Right lobe of liver (tissue), 6 donors: ENCODE measurements at regions not wholly inside any gene's neighbourhood (a gene's known extent, or its start where the extent isn't known, plus 50 kb on each side); places are given as distances from the start of the nearest gene placed in this dataset.

Experiments used
- ATAC-seq, 4 donors: fragments of 200-7000 bp; cut with Tn5 transposase; one replicate each; pipeline ENCODE4 v1.9.1; 2020; ENCODE audit warnings: mild to moderate bottlenecking in 4 of 4, moderate library complexity in 4 of 4
- DNase-seq, 3 donors: peaks; one replicate each; pipeline ENCODE4 v3.0.0-alpha.2; 2020
- H3K27ac ChIP-seq, 3 donors: fragments of 200-600 bp; one replicate each; pipeline ENCODE4 v1.8.0; 2022
- H3K27me3 ChIP-seq, 2 donors: fragments of 200-600 bp; one replicate each; pipeline ENCODE4 v1.8.0; 2022
- H3K36me3 ChIP-seq, 4 donors: fragments of 200-600 bp; sonication (generic) in 1 of 4; one replicate each; pipeline versions ENCODE4 v1.5.1 to v1.8.0; 2017 to 2022; ENCODE audit warnings: control low read depth in 1 of 4
- H3K4me1 ChIP-seq, 4 donors: fragments of 200-600 bp; sonication (generic) in 1 of 4; one replicate each; pipeline versions ENCODE4 v1.5.1 to v1.8.0; 2017 to 2022; ENCODE audit warnings: control low read depth in 1 of 4
- H3K4me3 ChIP-seq, 3 donors: fragments of 200-600 bp; one replicate each; pipeline ENCODE4 v1.8.0; 2022
- H3K9me3 ChIP-seq, 4 donors: fragments of 200-600 bp; sonication (generic) in 1 of 4; one replicate each; pipeline versions ENCODE4 v1.5.1 to v1.8.0; 2017 to 2022; ENCODE audit warnings: control low read depth in 1 of 4
- POLR2A ChIP-seq: fragments of 450-650 bp; IDR thresholded peaks from one replicate; pipeline ENCODE4 v1.6.1; 2017; ENCODE audit warnings: antibody characterized with exemption, mild to moderate bottlenecking
- WGBS: methylation state at CpG from one replicate; pipeline ENCODE4 v1.1.6; 2018; ENCODE audit warnings: low coverage, low lambda C conversion rate; ENCODE audit not compliant: insufficient coverage; ENCODE audit errors: missing lambda C conversion rate; 5-methylcytosine and 5-hydroxymethylcytosine counted together
- intact Hi-C, 2 donors: fragments of 100-400 bp; cut with DNase I; formaldehyde crosslinking; loops; one replicate each; pipeline versions ENCODE4 v1.11.2 to v1.14.1; 2022
- TF ChIP-seq, protein P1 (sequence below), 4 donors: fragments of 200-600 bp in 3 of 4; fragments of 450-650 bp in 1 of 4; IDR thresholded peaks; one replicate each; pipeline versions ENCODE4 v1.5.1 to v1.8.0; 2016 to 2022; ENCODE audit warnings: antibody characterized with exemption in 4 of 4, mild to moderate bottlenecking in 2 of 4
- donor health status: DM: no; HTN: yes; CAD: no.
- donor health status: DM: no; HTN: no; CAD: no.
- donor health status: DM: no; HTN: no; CAD: no.
- donor health status: DM: no; HTN: yes; CAD: no.
- donor health status: DM: no; HTN: yes; CAD: no.

DNA sequence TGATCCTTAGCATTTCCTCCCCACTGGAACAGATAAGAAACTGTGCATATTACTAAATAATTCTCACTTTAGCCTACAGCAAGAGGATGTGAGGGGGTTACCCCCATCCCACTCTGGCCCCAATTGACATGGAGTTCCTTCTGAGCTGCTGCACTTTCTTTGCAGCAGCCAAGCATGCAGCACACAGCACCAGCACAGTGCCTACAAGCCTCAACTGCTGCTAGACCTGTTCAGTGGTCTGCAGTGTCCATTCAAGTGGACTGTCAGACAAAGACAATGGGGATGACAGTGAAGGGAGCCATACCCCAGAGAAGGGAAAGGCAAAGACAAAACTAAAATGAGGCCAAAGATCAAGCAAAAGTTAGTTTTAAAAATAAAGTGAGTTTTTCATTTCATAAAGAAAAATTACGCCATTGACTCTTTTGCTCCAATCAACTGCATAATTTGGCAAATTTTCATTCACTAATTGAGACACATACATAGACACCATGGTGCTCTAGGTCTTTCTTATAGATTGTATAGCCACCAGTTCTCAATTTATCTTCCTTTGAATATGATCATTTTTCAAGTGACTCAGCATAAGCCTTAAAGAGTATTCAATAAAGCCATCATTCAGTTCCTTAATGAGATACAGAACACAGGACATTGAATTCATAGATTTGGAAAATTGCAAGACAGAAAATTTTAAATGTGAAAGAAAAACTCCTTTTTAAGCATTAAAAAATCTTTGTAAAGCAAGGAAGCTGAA is 410.6 kb downstream of the HNRNPD start:
- intact Hi-C loops, result no loop called here
- no peaks in the 10 kb centered on the region for H3K4me1 ChIP-seq
- DNase-seq, result no peak
- no peaks in the 10 kb centered on the region for H3K9me3 ChIP-seq
- no peak overlapping the region for H3K4me3 ChIP-seq
- TF ChIP-seq, protein P1, sequence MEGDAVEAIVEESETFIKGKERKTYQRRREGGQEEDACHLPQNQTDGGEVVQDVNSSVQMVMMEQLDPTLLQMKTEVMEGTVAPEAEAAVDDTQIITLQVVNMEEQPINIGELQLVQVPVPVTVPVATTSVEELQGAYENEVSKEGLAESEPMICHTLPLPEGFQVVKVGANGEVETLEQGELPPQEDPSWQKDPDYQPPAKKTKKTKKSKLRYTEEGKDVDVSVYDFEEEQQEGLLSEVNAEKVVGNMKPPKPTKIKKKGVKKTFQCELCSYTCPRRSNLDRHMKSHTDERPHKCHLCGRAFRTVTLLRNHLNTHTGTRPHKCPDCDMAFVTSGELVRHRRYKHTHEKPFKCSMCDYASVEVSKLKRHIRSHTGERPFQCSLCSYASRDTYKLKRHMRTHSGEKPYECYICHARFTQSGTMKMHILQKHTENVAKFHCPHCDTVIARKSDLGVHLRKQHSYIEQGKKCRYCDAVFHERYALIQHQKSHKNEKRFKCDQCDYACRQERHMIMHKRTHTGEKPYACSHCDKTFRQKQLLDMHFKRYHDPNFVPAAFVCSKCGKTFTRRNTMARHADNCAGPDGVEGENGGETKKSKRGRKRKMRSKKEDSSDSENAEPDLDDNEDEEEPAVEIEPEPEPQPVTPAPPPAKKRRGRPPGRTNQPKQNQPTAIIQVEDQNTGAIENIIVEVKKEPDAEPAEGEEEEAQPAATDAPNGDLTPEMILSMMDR (IDR thresholded peaks at IDR 0.05), result no peak
- TF ChIP-seq POLR2A, result no peak
- ATAC-seq, result no peak
- H3K36me3 ChIP-seq, result no peaks in the 10 kb centered on the region
- H3K27ac ChIP-seq, result no peak overlapping the region
- WGBS, result 71% methylated on average over 1 of the region's 1 CpG
- H3K27me3 ChIP-seq, result no peaks in the 10 kb centered on the region

DNA sequence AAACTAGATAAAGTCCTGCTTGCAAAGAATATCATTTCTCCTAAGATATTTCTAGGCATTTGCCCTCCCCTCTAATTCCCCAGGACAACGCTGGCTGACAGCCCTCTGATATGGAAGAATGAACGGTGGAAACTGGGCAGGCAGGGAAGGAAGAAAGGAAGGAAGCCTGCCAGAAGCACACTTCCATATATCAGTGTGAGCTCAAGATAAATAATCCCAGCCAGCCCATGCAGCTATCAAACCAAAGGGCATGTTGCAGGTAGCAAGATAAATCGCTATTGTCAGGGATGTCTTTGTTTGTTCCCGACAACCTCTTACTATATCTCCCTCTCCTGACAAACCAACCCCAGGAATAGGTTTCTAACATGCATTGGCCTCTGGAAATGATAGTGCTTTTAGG is 412.8 kb downstream of the HNRNPD start:
- H3K4me1 ChIP-seq, result no peaks in the 10 kb centered on the region
- H3K9me3 ChIP-seq, result no peaks in the 10 kb centered on the region
- TF ChIP-seq, protein P1 (IDR thresholded peaks at IDR 0.05), result no peak
- TF ChIP-seq POLR2A, result no peak
- WGBS, result 26% methylated on average over 4 of the region's 4 CpGs
- no peaks in the 10 kb centered on the region for H3K27me3 ChIP-seq
- ATAC-seq (no peak), DNase-seq (no peak)
- intact Hi-C loops, result no loop called here
- no peak overlapping the region for H3K4me3 ChIP-seq
- no peak overlapping the region for H3K27ac ChIP-seq
- H3K36me3 ChIP-seq, result no peaks in the 10 kb centered on the region

DNA sequence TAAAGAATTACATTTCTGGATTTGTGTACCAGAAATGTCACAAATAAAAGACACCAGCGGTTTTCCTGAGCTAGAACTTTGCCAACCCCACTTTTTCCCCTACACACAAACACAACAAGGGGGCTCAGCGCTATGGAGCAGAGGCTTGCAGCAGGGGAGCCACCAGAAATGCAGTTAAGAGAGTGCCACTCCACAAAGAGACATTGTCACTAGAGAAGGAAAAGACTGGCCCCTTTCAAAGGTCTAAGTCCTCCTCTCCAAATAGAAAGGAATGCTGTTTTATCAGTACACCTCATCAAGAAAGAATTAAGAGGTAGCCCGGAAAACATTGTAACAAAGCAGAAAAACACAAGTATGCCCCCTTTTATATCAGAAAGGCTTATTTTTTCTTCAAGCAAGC is 419.5 kb downstream of the HNRNPD start:
- no peaks in the 10 kb centered on the region for H3K36me3 ChIP-seq
- no peak overlapping the region for H3K27ac ChIP-seq
- 23% methylated on average over 3 of the region's 3 CpGs for WGBS
- DNase-seq (no peak), ATAC-seq (no peak)
- H3K4me1 ChIP-seq, result no peaks in the 10 kb centered on the region
- intact Hi-C loops, result no loop called here
- no peak overlapping the region for H3K4me3 ChIP-seq
- TF ChIP-seq, protein P1 (IDR thresholded peaks at IDR 0.05), result no peak
- TF ChIP-seq POLR2A, result no peak
- no peaks in the 10 kb centered on the region for H3K27me3 ChIP-seq
- no peaks in the 10 kb centered on the region for H3K9me3 ChIP-seq

DNA sequence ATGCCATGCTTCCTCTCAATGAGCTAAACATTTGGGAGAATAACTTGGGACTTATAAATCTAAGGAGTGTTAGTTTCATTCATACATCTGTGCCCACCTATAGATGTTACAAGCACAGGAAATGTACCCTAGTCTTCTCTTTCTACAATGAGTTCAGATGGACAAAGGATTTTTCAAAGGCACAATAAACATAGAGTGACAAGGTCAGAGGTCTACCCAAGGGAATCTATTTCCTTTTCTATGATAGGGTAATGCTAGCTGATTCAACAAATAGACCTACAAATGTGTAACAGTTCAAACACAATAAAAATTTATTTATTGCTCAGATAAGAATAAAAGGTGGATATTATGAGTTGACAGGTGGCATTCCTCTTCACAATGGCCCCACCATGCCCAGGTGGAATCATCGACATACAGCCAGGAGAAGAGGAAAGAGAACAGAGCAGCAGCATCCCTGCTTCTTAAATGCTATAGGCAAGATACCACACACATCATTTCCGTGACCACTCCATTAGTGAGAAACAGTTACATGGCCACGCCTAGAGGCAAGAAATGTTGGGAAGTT is 421.8 kb downstream of the HNRNPD start:
- no peak for TF ChIP-seq POLR2A
- TF ChIP-seq, protein P1 (IDR thresholded peaks at IDR 0.05), result no peak
- no peak for DNase-seq
- Histone ChIP-seq H3K27me3 (no peaks in the 10 kb centered on the region), H3K27ac (no peak overlapping the region), H3K4me3 (no peak overlapping the region), H3K4me1 (no peaks in the 10 kb centered on the region), H3K9me3 (no peaks in the 10 kb centered on the region), H3K36me3 (no peaks in the 10 kb centered on the region)
- intact Hi-C loops, result no loop called here
- ATAC-seq, result no peak
- 61% methylated on average over 2 of the region's 3 CpGs for WGBS
